H9 (cell line): ENCODE measurements at regions not wholly inside any gene's neighbourhood (a gene's known extent, or its start where the extent isn't known, plus 50 kb on each side); places are given as distances from the start of the nearest gene placed in this dataset.

Experiments
- DNase-seq: peaks from one replicate; pipeline ENCODE4 v3.0.0-alpha.2; 2017
- H2AFZ ChIP-seq: one replicate; pipeline ENCODE4 v1.6.1; 2013; ENCODE audit warnings: mild to moderate bottlenecking, low read length, control low read depth, moderate library complexity
- H2AK5ac ChIP-seq: 2 replicates; pipeline ENCODE4 v1.6.1; 2013; ENCODE audit warnings: low read length, control low read depth, mixed read lengths; ENCODE audit not compliant: insufficient read length
- H2BK120ac ChIP-seq: one replicate; pipeline ENCODE4 v1.6.1; 2013; ENCODE audit warnings: low read depth, mild to moderate bottlenecking, low read length, control low read depth, inconsistent platforms; ENCODE audit not compliant: poor library complexity, severe bottlenecking
- H2BK12ac ChIP-seq: 2 replicates; pipeline ENCODE4 v1.6.1; 2013; ENCODE audit warnings: low read length, control low read depth, mixed read lengths, low read depth; ENCODE audit not compliant: insufficient read length
- H2BK15ac ChIP-seq: 2 replicates; pipeline ENCODE4 v1.6.1; 2013; ENCODE audit warnings: low read depth, low read length, control low read depth
- H2BK20ac ChIP-seq: one replicate; pipeline ENCODE4 v1.6.1; 2013; ENCODE audit warnings: low read depth, mild to moderate bottlenecking, low read length, control low read depth, inconsistent platforms; ENCODE audit not compliant: poor library complexity, severe bottlenecking
- H2BK5ac ChIP-seq: 2 replicates; pipeline ENCODE4 v1.6.1; 2013; ENCODE audit warnings: low read length, control low read depth, mixed read lengths; ENCODE audit not compliant: insufficient read length
- H3K14ac ChIP-seq: 2 replicates; pipeline ENCODE4 v1.6.1; 2013; ENCODE audit warnings: low read length, control low read depth; ENCODE audit not compliant: insufficient read depth
- H3K18ac ChIP-seq: 2 replicates; pipeline ENCODE4 v1.6.1; 2013; ENCODE audit warnings: low read depth, mild to moderate bottlenecking, mixed read lengths, low read length, control low read depth; ENCODE audit not compliant: insufficient read length
- H3K23ac ChIP-seq: 2 replicates; pipeline ENCODE4 v1.6.1; 2013; ENCODE audit warnings: low read length, control low read depth, mixed read lengths, low read depth; ENCODE audit not compliant: insufficient read length
- H3K23me2 ChIP-seq: 2 replicates; pipeline ENCODE4 v1.6.1; 2013; ENCODE audit warnings: low read depth, mild to moderate bottlenecking, mixed read lengths, low read length, control low read depth; ENCODE audit not compliant: insufficient read length, poor library complexity, severe bottlenecking
- H3K27ac ChIP-seq: 2 replicates; pipeline ENCODE4 v1.5.1; 2013; ENCODE audit warnings: low read length, control low read depth, mixed read lengths, low read depth; ENCODE audit not compliant: insufficient read length
- H3K27me3 ChIP-seq: 2 replicates; pipeline ENCODE4 v1.6.1; 2013; ENCODE audit warnings: low read length, control low read depth, inconsistent platforms; ENCODE audit not compliant: insufficient read depth
- H3K4ac ChIP-seq: 2 replicates; pipeline ENCODE4 v1.6.1; 2013; ENCODE audit warnings: low read depth, mild to moderate bottlenecking, control low read depth, inconsistent platforms, low read length, moderate library complexity
- H3K4me1 ChIP-seq: 2 replicates; pipeline ENCODE4 v1.6.1; 2013; ENCODE audit warnings: low read length, control low read depth, inconsistent platforms; ENCODE audit not compliant: insufficient read depth
- H3K4me2 ChIP-seq: 2 replicates; pipeline ENCODE4 v1.6.1; 2013; ENCODE audit warnings: low read length, control low read depth, mixed read lengths; ENCODE audit not compliant: insufficient read length, insufficient read depth
- H3K56ac ChIP-seq: 2 replicates; pipeline ENCODE4 v1.6.1; 2013; ENCODE audit warnings: low read depth, mild to moderate bottlenecking, mixed read lengths, low read length, control low read depth; ENCODE audit not compliant: insufficient read length
- H3K79me1 ChIP-seq: 2 replicates; pipeline ENCODE4 v1.6.1; 2013; ENCODE audit warnings: low read depth, mild to moderate bottlenecking, moderate library complexity, low read length, control low read depth, inconsistent platforms; ENCODE audit not compliant: insufficient read depth, poor library complexity, severe bottlenecking
- H3K79me2 ChIP-seq: 2 replicates; pipeline ENCODE4 v1.6.1; 2013; ENCODE audit warnings: low read length, control low read depth, inconsistent platforms; ENCODE audit not compliant: insufficient read depth
- H3K9ac ChIP-seq: 2 replicates; pipeline ENCODE4 v1.6.1; 2013; ENCODE audit warnings: low read length, control low read depth, mixed read lengths; ENCODE audit not compliant: insufficient read length; ENCODE audit errors: extremely low read depth
- H3K9me3 ChIP-seq: one replicate; pipeline ENCODE4 v1.6.1; 2013; ENCODE audit warnings: low read depth, low read length, inconsistent platforms; ENCODE audit not compliant: control insufficient read depth
- H3T11ph ChIP-seq: one replicate; pipeline ENCODE4 v1.6.1; 2013; ENCODE audit warnings: mild to moderate bottlenecking, low read length, control low read depth, inconsistent platforms
- H4K20me1 ChIP-seq: one replicate; pipeline ENCODE4 v1.6.1; 2013; ENCODE audit not compliant: control insufficient read depth, insufficient read length, insufficient read depth
- H4K5ac ChIP-seq: 2 replicates; pipeline ENCODE4 v1.6.1; 2013; ENCODE audit warnings: low read depth, mild to moderate bottlenecking, mixed read lengths, low read length, control low read depth; ENCODE audit not compliant: insufficient read length
- H4K8ac ChIP-seq: replicated peaks from 2 replicates; pipeline ENCODE4 v1.6.1; 2013; ENCODE audit warnings: low read length, control low read depth, mixed read lengths, low read depth; ENCODE audit not compliant: insufficient read length
- H4K91ac ChIP-seq: 2 replicates; pipeline ENCODE4 v1.6.1; 2013; ENCODE audit warnings: low read depth, mild to moderate bottlenecking, moderate library complexity, mixed read lengths, low read length, control low read depth; ENCODE audit not compliant: insufficient read length
- H3K27ac Mint-ChIP-seq, 3 experiments: 2 replicates in 2 of 3; 3 replicates in 1 of 3; pipeline ENCODE4 v1.8.0; 2020 to 2021; ENCODE audit warnings: mixed read lengths in 3 of 3, mild to moderate bottlenecking in 1 of 3, moderate library complexity in 1 of 3
- H3K27me3 Mint-ChIP-seq: 2 replicates; pipeline ENCODE4 v1.8.0; 2021; ENCODE audit warnings: low read depth, mild to moderate bottlenecking, moderate library complexity, mixed read lengths
- H3K36me3 Mint-ChIP-seq, 3 experiments: 2 replicates in 2 of 3; 3 replicates in 1 of 3; pipeline ENCODE4 v1.8.0; 2020 to 2021; ENCODE audit warnings: low read depth in 3 of 3, mixed read lengths in 3 of 3; ENCODE audit not compliant: insufficient read depth in 1 of 3
- H3K4me1 Mint-ChIP-seq, 2 experiments: 2 replicates each; pipeline ENCODE4 v1.8.0; 2020; ENCODE audit warnings: mixed read lengths in 2 of 2
- H3K4me3 Mint-ChIP-seq, 2 experiments: 2 replicates in 1 of 2; 3 replicates in 1 of 2; pipeline ENCODE4 v1.8.0; 2020 to 2021; ENCODE audit warnings: mild to moderate bottlenecking in 2 of 2, mixed read lengths in 2 of 2, moderate library complexity in 1 of 2
- H3K9me3 Mint-ChIP-seq, 2 experiments: 2 replicates in 1 of 2; 3 replicates in 1 of 2; pipeline ENCODE4 v1.8.0; 2020; ENCODE audit warnings: mild to moderate bottlenecking in 2 of 2, mixed read lengths in 2 of 2, moderate library complexity in 1 of 2
- CTCF ChIP-seq: fragments of 200-600 bp; sonication (generic); conservative IDR thresholded peaks from 3 replicates; pipeline ENCODE4 v1.8.0; 2021; ENCODE audit warnings: antibody characterized with exemption, mild to moderate bottlenecking
- WGBS: extraction: QIAGEN DNeasy Blood & Tissue Kit; methylation state at CpG from one replicate; pipeline ENCODE4 v1.1.7; 2013; ENCODE audit warnings: missing lambda C conversion rate, low lambda C conversion rate, mixed read lengths; ENCODE audit not compliant: insufficient read length; ENCODE audit errors: extremely low coverage; 5-methylcytosine and 5-hydroxymethylcytosine counted together

GRCh38 chr16:86286991-86287663 lies 223.2 kb upstream of the FOXF1 start:
- H3K36me3 Mint-ChIP-seq: no peaks in the 10 kb centered on the region
- H3K9me3 Mint-ChIP-seq: no peaks in the 10 kb centered on the region; a peak in 1 of 5 replicates
- no peak overlapping the region for H2AFZ ChIP-seq
- H2AK5ac ChIP-seq: no peak overlapping the region
- peak overlapping the region; percentile 67 for H3K4me2 ChIP-seq
- no peaks in the 10 kb centered on the region for H3K79me2 ChIP-seq
- H3K27me3 Mint-ChIP-seq: peaks cover 99% of the 10 kb centered on the region
- H2BK20ac ChIP-seq: no peak overlapping the region
- H3K18ac ChIP-seq: no peak overlapping the region
- peaks cover 52% of the 10 kb centered on the region for H3K27me3 ChIP-seq
- H3K9ac ChIP-seq: no peak overlapping the region
- no peak overlapping the region for H2BK5ac ChIP-seq
- no peak overlapping the region for H3K56ac ChIP-seq
- peaks cover 17% of the 10 kb centered on the region for H3K23me2 ChIP-seq
- H3K4me3 Mint-ChIP-seq: peak overlapping the region; percentile 72 to 88
- no peak overlapping the region for H3K27ac ChIP-seq
- H4K8ac ChIP-seq: no peak overlapping the region
- no peak overlapping the region for H2BK120ac ChIP-seq
- H4K91ac ChIP-seq: no peak overlapping the region
- H3K79me1 ChIP-seq: no peaks in the 10 kb centered on the region
- DNase-seq: peak; percentile 62
- H3K9me3 ChIP-seq: no peaks in the 10 kb centered on the region
- H4K5ac ChIP-seq: no peak overlapping the region
- no peak overlapping the region for H2BK12ac ChIP-seq
- no peak for TF ChIP-seq CTCF
- H4K20me1 ChIP-seq: no peaks in the 10 kb centered on the region
- H3T11ph ChIP-seq: no peak overlapping the region
- no peak overlapping the region for H3K4ac ChIP-seq
- peaks cover 2% of the 10 kb centered on the region; the same call in 1 of the 2 replicates for H3K4me1 ChIP-seq
- no peak overlapping the region for H2BK15ac ChIP-seq
- peaks cover 53 to 57% of the 10 kb centered on the region in 2 experiments for H3K4me1 Mint-ChIP-seq
- H3K23ac ChIP-seq: no peak overlapping the region
- no peak overlapping the region; a peak in 1 of 7 replicates for H3K27ac Mint-ChIP-seq
- WGBS: no CpG with 5 or more reads among the region's 49 CpGs
- H3K14ac ChIP-seq: no peak overlapping the region
